GM21529 (cell line): ENCODE measurements at regions not wholly inside any gene's neighbourhood (a gene's known extent, or its start where the extent isn't known, plus 50 kb on each side); places are given as distances from the start of the nearest gene placed in this dataset.
"Not testable (repeated sequence)": the region's sequence is repeated elsewhere in the genome, so short reads cannot be mapped to it uniquely, and the experiment has no call there.

ENCODE experiments used
- ATAC-seq: cut with Tn5 transposase; IDR thresholded peaks from one replicate; pipeline ENCODE4 v1.9.1; 2021; ENCODE audit not compliant: unreplicated experiment

DNA sequence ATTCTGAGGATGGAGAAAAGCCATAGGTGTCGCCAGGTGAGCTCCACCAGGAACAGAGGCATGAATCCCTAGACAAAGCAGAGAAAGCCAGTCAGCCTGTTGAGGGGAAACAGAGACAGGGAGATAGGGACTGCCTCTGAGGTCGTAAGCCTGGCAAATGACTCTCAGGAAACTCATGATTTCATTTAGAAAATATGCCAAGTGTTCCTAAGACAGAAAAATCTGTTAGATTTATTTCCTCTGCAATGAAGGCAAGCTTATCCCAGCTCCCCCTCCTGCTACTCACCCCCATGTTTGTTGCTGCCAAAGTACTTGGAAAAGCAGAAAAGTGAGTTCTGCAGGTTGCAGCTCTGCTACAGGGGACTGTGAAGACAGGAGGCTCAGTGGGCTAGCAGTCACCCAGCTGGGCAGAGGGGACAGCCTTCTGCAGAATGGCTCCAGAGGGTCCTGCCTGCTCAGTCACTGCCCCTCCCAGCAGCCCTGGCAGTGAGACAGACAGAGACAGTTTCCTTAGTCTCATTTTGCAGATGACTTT, 184.3 kb downstream of the ADRA2A start:
- no peak for ATAC-seq

- ATAC-seq: no peak
Measured at GRCh38 chr10:111265341-111265740, 188.5 kb downstream of the ADRA2A start.

DNA sequence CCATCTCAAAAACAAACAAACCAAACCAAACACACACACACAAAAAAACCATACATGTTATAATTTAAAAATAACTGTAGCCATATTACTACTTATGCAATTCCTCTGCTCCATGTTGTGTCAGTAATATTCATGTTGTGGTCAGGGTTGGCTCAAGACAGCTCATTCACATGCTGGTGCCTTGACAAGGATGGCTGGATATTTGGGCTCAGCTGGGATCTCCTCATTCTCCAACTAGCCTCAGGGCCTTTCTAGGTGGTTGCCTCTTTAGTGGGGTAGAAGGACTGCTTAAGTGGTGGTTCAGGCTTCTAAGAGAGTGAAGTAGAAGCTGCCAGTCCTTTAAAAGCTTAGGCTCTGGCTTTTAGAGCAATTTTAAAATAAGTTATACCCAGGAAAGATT, 189.3 kb downstream of the ADRA2A start:
- no peak for ATAC-seq

- ATAC-seq: no peak
Measured at GRCh38 chr10:111267673-111268072, 190.8 kb downstream of the ADRA2A start.

- no peak for ATAC-seq
Measured at GRCh38 chr10:111273235-111273634, 196.4 kb downstream of the ADRA2A start.

- ATAC-seq: no peak
Measured at GRCh38 chr10:111273635-111274034, 196.8 kb downstream of the ADRA2A start.

DNA sequence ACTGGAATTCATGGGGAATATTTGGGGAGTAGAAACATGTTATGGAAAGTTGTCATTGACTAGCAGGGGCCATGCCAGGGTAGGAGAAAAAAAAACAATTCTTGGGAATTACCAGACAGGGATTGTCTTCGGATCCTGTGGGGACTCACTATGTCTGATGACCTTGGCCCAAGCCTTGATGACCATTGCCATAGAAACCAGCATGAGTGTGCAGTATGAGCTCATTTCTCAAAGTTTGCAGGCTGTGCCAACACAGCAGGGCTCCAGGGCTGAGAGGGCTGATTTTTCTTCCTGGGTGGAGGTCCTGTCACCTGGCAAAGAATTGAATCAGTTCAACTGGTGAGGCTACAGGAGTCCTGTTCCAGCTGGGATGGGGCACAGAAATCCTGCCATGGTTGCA, 198.3 kb downstream of the ADRA2A start:
- no peak for ATAC-seq

- ATAC-seq: no peak
Measured at GRCh38 chr10:111277661-111278060, 200.8 kb downstream of the ADRA2A start.

GRCh38 chr10:111278266-111278665, 201.4 kb downstream of the ADRA2A start:
- no peak for ATAC-seq

- no peak for ATAC-seq
Measured at GRCh38 chr10:111281516-111281915, 204.7 kb downstream of the ADRA2A start.

DNA sequence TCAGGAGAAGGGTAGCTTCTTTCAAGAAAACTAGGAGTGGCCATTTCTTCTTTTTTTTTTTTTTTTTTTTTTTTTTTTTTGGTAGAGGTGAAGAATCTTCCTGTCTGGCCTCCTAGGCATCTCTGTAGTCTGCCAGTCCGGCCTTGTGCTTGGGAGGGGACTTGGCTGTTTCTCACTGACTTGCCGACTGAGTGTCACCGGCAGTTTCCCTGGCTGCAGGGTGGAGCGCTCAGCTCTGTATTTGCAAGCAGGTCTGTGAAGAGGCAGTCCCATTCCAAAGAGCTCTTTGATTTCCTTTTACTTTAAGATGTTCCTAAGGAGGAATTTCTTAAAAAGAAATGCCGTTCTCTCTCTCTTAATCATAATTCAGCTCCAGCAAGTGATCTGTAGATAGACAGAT, 212.6 kb downstream of the ADRA2A start:
- ATAC-seq: no peak

DNA sequence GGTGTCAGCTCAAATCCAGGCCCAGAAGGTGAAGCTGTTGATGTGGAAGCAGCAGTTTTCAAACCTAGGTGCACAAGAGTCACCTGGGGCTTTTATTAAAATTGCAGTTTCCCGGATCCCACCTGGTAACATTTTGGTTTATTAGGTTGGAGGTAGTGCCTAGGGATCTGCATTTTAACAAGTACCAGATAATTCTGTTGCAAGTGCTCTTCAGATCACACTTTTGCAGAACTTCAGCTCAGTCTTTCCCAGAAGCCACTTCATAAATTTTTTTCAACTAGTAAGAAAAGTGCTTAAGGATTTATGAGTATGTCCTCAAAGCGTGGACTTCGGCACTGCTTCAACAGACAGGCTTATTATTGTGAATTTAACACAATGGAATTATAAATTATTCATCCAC, 213.8 kb downstream of the ADRA2A start:
- no peak for ATAC-seq

- ATAC-seq: no peak
Measured at GRCh38 chr10:111295788-111296187, 219.0 kb downstream of the ADRA2A start.

DNA sequence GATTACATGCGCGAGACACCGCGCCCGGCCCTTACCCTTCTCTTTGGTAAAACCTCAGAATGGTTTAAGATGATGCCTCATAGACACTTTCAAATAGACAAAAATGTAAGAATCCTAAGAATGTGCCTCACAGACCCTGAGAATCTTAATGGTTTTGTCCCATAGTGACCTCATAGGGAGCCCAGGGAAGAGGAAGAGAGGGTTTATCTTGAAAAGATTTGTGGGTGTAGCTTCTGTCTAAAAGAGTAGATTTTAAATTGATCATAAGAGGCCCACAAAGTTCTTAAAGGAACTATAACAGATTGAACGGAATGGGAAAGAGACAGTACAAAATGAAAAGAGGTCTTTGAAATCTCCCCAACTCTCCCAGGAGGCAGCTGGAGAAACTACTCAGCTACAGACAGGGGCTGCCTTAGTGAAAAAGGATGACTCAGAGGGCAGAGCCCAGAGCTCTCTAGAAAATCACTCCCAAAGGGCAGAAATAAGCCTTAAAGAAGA, 220.6 kb downstream of the ADRA2A start:
- ATAC-seq: no peak

DNA sequence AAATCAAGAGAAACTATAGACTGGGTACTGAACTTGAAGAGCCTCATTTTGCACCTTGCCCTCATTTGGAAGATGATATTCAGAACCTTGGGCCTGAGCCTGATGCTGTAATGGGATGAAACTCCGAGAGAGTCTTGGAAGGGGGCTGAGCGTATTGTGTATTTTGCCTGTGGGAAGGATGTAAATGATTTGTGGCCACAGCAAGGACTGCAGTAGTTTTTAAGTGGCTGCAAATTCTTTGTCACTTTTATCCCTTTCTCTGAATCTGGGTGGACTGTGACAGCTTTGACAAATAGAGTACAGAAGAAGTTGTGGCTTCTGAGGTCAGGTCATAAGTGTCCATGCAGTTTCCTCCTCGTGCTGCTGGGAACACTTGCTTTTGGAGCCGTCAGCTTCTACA, 221.2 kb downstream of the ADRA2A start:
- ATAC-seq: no peak

- ATAC-seq: no peak
Measured at GRCh38 chr10:111299037-111299436, 222.2 kb downstream of the ADRA2A start.

- no peak for ATAC-seq
Measured at GRCh38 chr10:111303887-111304286, 227.1 kb downstream of the ADRA2A start.

DNA sequence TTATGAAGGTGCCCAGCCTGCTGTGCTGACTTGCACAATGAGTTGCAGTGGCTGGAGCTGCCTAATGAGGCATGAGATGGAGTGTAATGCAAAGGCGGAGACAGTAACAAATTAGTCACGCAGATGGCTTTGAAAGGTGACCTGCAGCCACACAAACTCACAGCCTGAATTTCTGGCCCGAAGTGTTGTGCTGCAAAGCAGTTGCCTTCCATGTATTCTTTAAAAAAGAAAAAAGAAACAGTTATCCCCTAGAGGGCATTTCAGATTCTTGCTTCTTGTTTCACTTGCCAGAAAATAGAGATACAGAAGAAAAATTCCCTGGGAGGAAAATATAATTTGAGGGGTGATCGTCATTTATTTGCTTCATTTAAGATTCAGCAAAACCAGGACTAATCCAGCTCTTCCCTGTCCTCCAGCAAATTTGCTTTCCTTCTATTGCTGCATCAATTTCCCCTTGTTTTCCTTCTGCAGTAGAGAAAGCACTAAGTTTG, 239.9 kb downstream of the ADRA2A start:
- no peak for ATAC-seq

GRCh38 chr10:111319866-111320265, 243.0 kb downstream of the ADRA2A start:
- ATAC-seq: no peak

DNA sequence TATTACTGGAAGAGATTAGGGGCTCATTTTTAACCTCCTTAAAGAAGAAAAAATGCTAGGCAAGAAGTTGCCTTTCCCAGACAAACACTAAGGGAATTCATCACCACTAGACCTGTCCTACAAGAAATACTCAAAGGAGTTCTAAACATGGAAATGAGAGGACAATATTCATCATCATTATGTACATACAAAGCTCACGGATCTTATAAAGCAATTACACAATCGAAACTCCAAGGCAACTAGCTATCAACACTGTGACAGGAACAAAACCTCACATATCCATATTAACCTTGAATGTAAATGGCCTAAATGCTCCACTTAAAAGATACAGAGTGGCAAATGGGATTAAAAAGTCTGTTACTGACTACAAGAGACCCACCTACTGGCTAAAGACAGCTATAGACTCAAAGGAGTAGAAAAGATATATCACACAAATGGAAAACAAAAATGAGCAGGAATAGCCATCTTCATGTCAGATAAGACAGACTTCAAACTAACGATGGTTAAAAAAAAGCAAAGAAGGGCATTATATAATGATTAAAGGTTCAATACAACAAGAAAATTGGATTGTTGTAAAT, 246.6 kb downstream of the ADRA2A start:
- ATAC-seq: no peak

DNA sequence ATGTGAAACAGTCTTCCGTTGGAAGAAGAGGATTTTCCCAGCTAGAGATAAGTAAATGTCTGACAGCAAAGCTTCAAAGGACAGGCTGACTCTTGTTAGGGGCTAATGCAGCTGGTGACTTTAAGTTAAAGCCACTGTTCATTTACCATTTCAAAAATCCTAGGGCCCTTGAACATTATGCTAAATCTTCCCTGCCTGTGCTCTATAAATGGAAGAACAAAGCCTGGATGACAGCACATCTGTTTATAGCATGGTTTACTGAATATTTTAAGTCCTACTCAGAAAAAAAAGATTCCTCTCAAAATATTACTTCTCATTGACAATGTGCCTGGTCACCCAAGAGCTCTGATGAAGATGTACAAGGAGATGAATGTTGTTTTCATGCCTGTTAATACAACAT, 255.3 kb downstream of the ADRA2A start:
- ATAC-seq: not testable (repeated sequence)

- no peak for ATAC-seq
Measured at GRCh38 chr10:111335826-111336225, 259.0 kb downstream of the ADRA2A start.

DNA sequence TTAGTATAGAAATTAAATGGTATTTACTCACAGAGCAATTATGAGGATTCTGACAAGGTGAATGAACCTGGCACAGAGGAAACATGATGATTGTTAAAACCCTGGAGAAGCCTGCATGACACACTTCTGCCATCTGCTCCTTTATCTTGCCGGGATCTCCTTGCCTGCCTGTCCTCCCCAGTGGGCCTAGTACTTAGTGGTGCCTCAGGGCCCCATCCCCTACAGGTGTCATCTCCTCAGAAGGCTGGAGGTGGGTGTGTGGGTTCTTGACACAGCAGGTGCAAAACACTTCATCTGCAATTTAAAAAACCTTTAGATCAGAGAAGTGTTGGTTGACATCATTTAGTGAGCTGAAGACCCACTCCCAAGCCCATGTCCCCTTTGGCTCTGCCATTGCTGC, 261.2 kb downstream of the ADRA2A start:
- ATAC-seq: no peak
